ENCODE measurements at regions not wholly inside any gene's neighbourhood (a gene's known extent, or its start where the extent isn't known, plus 50 kb on each side); places are given as distances from the start of the nearest gene placed in this dataset.
A peak's percentile ranks its signal among the peaks of the same experiment; 100 is the strongest.
"Not testable (repeated sequence)": the region's sequence is repeated elsewhere in the genome, so short reads cannot be mapped to it uniquely, and the experiment has no call there.

- DNase-seq (ENCODE audit: low spot score), result no peak
Measured at GRCh38 chr6:120496661-120497060, 837.6 kb downstream of the TBC1D32 start.

- no peak for DNase-seq (ENCODE audit: low spot score)
Measured at GRCh38 chr6:120493505-120493904, 840.8 kb downstream of the TBC1D32 start.

- DNase-seq (ENCODE audit: low spot score), result no peak
Measured at GRCh38 chr6:120489941-120490340, 844.3 kb downstream of the TBC1D32 start.

GRCh38 chr6:120484146-120484545 lies 850.1 kb downstream of the TBC1D32 start:
- DNase-seq (ENCODE audit: low spot score), result no peak

DNA sequence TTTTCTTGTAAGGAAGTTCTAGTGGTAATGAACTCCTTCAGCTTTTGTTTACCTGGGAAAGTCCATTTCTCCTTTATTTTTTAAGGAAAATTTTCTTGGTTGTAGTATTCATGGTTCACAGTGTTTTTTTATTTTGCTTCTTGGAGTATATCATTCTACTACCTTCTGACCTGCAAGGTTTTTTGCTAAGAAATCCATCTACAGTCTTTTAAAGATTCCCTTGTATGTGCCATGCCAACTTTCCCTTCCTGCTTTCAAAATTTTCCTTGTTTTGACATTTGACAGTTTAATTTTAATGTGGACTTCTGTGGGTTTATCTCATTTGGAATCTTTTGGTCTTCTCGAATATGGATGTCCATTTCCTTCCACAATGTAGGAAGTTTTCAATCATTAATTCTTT lies 855.6 kb downstream of the TBC1D32 start:
- DNase-seq (ENCODE audit: low spot score), result no peak

- no peak for DNase-seq (ENCODE audit: low spot score)
Measured at GRCh38 chr6:120473804-120474203, 860.5 kb downstream of the TBC1D32 start.

DNA sequence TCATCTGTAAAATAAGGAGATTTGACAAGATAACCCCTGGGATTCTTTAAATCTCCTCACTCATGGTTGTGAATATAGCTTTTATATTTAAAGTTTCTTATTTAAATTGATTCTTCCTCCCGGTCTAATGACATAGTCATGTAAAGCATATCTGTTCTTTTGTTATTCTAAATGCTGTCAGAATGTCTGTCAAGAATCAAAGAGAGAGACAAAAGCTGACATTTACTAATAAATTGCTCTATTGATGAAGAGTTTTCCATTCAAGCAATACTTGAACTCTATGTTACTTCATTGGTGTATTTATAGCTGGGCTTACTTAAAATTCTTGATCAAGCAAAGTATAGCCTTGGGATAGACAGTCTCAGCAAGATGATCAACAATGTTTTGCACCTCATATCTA lies 865.8 kb downstream of the TBC1D32 start:
- no peak for DNase-seq (ENCODE audit: low spot score)

GRCh38 chr6:120451508-120451907 lies 882.8 kb downstream of the TBC1D32 start:
- no peak for DNase-seq (ENCODE audit: low spot score)

DNA sequence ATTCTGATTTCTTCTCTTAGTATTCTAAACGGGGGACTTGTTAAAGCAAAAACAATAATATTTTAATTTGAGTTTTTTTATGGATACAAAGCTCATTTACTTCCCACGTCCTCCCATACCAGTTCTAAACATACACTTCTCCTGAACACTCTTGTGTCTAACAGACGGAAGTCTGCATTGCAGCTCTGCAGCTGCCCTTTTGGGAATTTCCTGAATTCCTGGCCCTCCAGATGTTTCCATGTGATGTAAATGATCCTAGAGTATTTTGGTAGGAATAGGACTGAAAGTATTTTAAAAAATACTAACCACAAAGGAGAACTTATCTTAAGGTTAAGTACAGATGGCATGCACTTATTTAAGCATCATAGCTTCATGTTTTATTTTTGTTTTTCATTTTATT lies 886.7 kb downstream of the TBC1D32 start:
- DNase-seq (ENCODE audit: low spot score), result no peak

DNA sequence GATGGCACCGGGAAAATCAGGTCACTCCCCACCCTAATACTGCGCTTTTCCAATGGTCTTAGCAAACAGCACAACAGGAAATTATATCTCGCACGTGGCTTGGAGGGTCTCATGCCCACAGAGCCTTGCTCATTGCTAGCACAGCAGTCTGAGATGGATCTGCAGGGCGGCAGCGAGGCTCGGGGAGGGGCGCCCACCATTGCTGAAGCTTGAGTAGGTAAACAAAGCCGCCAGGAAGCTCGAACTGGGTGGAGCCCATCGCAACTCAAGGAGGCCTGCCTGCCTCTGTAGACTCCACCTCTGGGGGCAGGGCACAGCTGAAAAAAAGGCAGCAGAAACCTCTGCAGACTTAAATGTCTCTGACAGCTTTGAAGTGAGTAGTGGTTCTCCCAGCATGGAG lies 901.4 kb downstream of the TBC1D32 start:
- DNase-seq (ENCODE audit: low spot score), result not testable (repeated sequence)

DNA sequence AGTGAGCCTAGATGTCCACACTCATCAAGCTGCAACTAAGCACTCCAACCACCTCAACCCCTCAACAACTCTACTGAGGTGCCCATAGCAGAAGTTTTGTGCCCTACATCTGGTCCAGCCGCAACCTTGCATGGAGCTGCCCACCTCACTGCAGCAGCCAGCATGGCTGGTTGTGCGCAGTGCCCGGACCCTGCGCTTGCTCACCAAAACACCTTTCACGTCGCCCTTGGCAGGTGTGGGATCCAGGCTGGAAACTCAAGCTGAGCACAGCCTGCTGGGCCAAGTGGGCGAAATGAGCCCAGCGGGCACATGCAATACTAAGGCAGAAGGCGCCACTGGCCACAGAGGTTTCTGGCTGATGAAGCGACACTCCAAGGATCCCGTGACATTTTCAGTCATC lies 902.4 kb downstream of the TBC1D32 start:
- DNase-seq (ENCODE audit: low spot score), result no peak

GRCh38 chr6:120411394-120411793 lies 922.9 kb downstream of the TBC1D32 start:
- DNase-seq (ENCODE audit: low spot score), result no peak

GRCh38 chr6:120410586-120410985 lies 923.7 kb downstream of the TBC1D32 start:
- no peak for DNase-seq (ENCODE audit: low spot score)

- no peak for DNase-seq (ENCODE audit: low spot score)
Measured at GRCh38 chr6:120407696-120408095, 926.6 kb downstream of the TBC1D32 start.

GRCh38 chr6:120405947-120406346 lies 928.3 kb downstream of the TBC1D32 start:
- no peak for DNase-seq (ENCODE audit: low spot score)

DNA sequence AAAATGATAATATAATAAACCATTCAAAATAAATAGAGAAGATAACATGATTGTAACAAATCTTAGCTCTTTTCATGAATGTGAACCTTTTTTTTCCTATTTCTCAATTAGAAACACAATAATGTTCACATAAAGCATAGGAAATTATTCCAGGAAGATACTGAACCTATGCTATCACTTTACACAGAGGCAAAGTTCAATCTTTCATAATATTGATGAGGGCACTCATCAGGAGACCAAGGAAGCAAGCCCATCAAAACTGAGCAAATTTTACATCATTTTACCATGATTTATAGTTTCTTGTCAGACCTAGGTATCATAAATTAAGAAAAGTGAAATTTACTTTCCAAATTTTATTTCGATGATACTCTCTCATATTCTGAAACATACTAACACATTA lies 938.5 kb downstream of the TBC1D32 start:
- DNase-seq (ENCODE audit: low spot score), result no peak

DNA sequence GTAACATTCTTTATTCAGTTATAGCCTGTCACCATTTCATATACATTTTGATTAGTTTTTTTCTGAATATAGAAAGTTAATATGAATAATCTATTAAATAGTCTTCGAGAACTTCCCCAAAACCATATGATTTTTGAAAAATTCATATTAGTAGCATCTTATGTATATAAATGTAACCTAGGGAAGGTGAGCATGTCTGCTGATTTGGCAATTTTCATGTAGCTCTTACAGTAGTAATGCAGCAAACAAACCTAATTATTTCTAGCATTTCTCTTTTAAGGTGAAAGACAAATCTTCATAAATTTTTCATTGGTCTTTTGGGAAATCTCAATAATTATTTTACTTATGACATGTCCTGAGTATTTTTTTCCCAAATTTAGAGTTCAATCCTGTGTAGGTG lies 939.0 kb downstream of the TBC1D32 start:
- DNase-seq (ENCODE audit: low spot score), result no peak

GRCh38 chr6:120392941-120393340 lies 941.3 kb downstream of the TBC1D32 start:
- DNase-seq (ENCODE audit: low spot score), result no peak

DNA sequence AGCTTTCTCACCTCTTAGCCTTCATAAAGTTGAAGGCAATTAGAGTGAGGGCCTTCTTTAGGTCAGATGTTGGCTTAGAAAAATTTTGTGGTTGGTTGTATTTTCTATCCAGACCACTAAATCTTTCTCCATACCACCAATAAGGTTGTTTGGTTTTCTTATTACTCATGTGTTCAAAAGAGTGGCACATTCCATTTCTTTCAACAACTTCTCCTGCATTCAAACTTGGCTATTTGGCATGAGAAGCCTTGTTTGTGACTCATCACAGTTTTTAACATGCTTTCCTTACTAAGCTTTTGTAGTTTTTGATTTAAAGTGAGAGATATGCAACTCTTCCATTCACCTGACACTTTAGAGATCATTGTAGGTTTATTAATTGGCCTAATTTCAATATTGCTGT lies 949.6 kb downstream of the TBC1D32 start:
- no peak for DNase-seq (ENCODE audit: low spot score)

- DNase-seq (ENCODE audit: low spot score), result no peak
Measured at GRCh38 chr6:120383681-120384080, 950.6 kb downstream of the TBC1D32 start.

GRCh38 chr6:120378582-120379220 lies 955.6 kb downstream of the TBC1D32 start:
- peak; percentile 2 for DNase-seq (ENCODE audit: low spot score)

DNA sequence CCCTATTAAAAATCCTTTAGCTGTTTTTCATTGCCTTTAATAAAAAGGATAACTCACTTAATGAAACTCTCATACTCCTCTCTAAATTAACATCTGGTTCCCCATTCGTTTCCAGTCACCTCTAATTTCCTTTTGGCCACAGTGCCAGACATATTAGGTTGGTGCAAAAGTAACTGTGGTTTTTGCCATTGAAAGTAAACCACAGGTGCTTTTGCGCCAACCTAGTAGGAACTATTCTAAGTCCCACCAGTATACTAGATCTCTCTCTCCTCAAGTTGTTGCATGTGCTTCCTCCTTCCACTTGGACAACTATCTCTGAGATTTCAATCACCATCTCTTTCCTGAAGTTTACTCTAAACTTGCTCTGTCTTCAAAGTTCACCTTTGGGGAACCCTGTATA lies 961.1 kb downstream of the TBC1D32 start:
- DNase-seq (ENCODE audit: low spot score), result no peak

GRCh38 chr6:120363429-120363828 lies 970.9 kb downstream of the TBC1D32 start:
- DNase-seq (ENCODE audit: low spot score), result no peak

DNA sequence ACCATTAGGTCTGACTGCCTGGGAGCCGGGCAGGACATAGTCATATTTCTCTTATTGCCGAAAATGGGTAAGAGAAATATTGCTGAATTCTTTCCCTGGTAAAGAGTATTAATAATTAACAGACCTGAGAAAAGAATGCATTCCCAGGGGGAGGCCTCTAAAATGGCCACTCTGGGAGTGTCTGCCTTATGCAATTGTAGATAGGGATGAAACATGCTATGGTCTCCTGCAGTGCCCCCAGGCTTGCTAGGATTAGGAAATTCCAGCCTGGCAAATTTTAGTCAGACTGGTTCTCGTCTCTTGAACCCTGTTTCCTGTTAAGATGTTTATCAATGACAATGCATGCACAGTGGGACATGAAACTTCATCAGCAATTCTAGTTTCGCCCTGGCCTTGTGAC lies 975.7 kb downstream of the TBC1D32 start:
- not testable (repeated sequence) for DNase-seq (ENCODE audit: low spot score)

DNA sequence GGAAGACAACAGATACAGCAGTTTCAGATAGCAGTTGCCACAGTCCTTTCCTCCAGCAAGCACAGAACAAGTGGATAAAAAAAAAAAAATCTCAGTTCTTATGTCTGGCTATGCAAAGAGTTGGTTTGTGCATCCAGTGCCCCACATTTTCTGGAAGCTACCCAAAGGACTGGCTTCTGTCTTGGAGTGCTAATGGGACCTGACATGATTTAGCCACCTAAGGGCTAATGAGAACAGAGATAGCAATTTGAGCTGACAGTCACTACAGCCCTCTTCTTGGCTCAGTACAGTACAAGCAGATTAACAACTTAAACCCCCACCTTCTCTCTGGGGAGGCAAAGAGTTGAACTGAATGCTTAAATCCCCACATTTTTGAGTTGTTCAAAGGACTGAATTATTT lies 976.8 kb downstream of the TBC1D32 start:
- DNase-seq (ENCODE audit: low spot score), result no peak
